Activated naive CD8-positive, alpha-beta T cell (primary cell): ENCODE measurements at regions not wholly inside any gene's neighbourhood (a gene's known extent, or its start where the extent isn't known, plus 50 kb on each side); places are given as distances from the start of the nearest gene placed in this dataset.
"Not testable (repeated sequence)": the region's sequence is repeated elsewhere in the genome, so short reads cannot be mapped to it uniquely, and the experiment has no call there.

Experiments used
- H3K27ac Mint-ChIP-seq: one replicate; pipeline ENCODE4 v1.8.0; 2021; ENCODE audit warnings: mixed read lengths
- H3K27me3 Mint-ChIP-seq: one replicate; pipeline ENCODE4 v1.8.0; 2021; ENCODE audit warnings: mixed read lengths
- H3K36me3 Mint-ChIP-seq: one replicate; pipeline ENCODE4 v1.8.0; 2021; ENCODE audit warnings: mixed read lengths
- H3K4me1 Mint-ChIP-seq: one replicate; pipeline ENCODE4 v1.8.0; 2021; ENCODE audit warnings: low read depth, mixed read lengths
- H3K4me3 Mint-ChIP-seq: one replicate; pipeline ENCODE4 v1.8.0; 2021; ENCODE audit warnings: mild to moderate bottlenecking, mixed read lengths
- H3K9me3 Mint-ChIP-seq: one replicate; pipeline ENCODE4 v1.8.0; 2021; ENCODE audit warnings: low read depth, mixed read lengths

GRCh38 chr21:9836547-9836946 is 684.8 kb upstream of the TPTE start:
- not testable (repeated sequence) for H3K9me3 Mint-ChIP-seq, H3K4me1 Mint-ChIP-seq, H3K36me3 Mint-ChIP-seq, H3K4me3 Mint-ChIP-seq, H3K27ac Mint-ChIP-seq, H3K27me3 Mint-ChIP-seq

GRCh38 chr21:9837001-9837400 is 684.4 kb upstream of the TPTE start:
- H3K27me3 Mint-ChIP-seq, H3K27ac Mint-ChIP-seq, H3K36me3 Mint-ChIP-seq, H3K4me3 Mint-ChIP-seq, H3K4me1 Mint-ChIP-seq: not testable (repeated sequence)
- peaks cover 13% of the 10 kb centered on the region for H3K9me3 Mint-ChIP-seq

GRCh38 chr21:9837526-9837925 is 683.9 kb upstream of the TPTE start:
- H3K4me1 Mint-ChIP-seq, H3K36me3 Mint-ChIP-seq, H3K4me3 Mint-ChIP-seq, H3K27me3 Mint-ChIP-seq, H3K27ac Mint-ChIP-seq: not testable (repeated sequence)
- H3K9me3 Mint-ChIP-seq, result peaks cover 16% of the 10 kb centered on the region

- Mint-ChIP-seq H3K4me3 (no peak overlapping the region), H3K9me3 (peaks cover 22% of the 10 kb centered on the region), H3K36me3 (no peaks in the 10 kb centered on the region), H3K27me3 (no peaks in the 10 kb centered on the region), H3K4me1 (no peaks in the 10 kb centered on the region), H3K27ac (no peak overlapping the region)
These were observed 683.2 kb upstream of the TPTE start for GRCh38 chr21:9837946-9838737.

GRCh38 chr21:9838738-9839642 is 682.4 kb upstream of the TPTE start:
- Mint-ChIP-seq H3K27ac (no peak overlapping the region), H3K9me3 (peaks cover 22% of the 10 kb centered on the region)

GRCh38 chr21:9844106-9844505 is 677.3 kb upstream of the TPTE start:
- H3K9me3 Mint-ChIP-seq, result peaks cover 16% of the 10 kb centered on the region
- not testable (repeated sequence) for H3K27ac Mint-ChIP-seq, H3K36me3 Mint-ChIP-seq, H3K27me3 Mint-ChIP-seq, H3K4me1 Mint-ChIP-seq, H3K4me3 Mint-ChIP-seq

More at GRCh38 chr21:9838738-9839642, 682.4 kb upstream of the TPTE start:
- Mint-ChIP-seq H3K4me3 (no peak overlapping the region), H3K36me3 (no peaks in the 10 kb centered on the region), H3K4me1 (no peaks in the 10 kb centered on the region), H3K27me3 (no peaks in the 10 kb centered on the region)

GRCh38 chr21:9847511-9847910 is 673.9 kb upstream of the TPTE start:
- not testable (repeated sequence) for H3K4me1 Mint-ChIP-seq, H3K27me3 Mint-ChIP-seq, H3K27ac Mint-ChIP-seq, H3K36me3 Mint-ChIP-seq, H3K4me3 Mint-ChIP-seq, H3K9me3 Mint-ChIP-seq

GRCh38 chr21:9851166-9851565 is 670.2 kb upstream of the TPTE start:
- H3K4me3 Mint-ChIP-seq, H3K9me3 Mint-ChIP-seq, H3K4me1 Mint-ChIP-seq, H3K27ac Mint-ChIP-seq, H3K36me3 Mint-ChIP-seq, H3K27me3 Mint-ChIP-seq: not testable (repeated sequence)

- H3K27me3 Mint-ChIP-seq, H3K4me3 Mint-ChIP-seq, H3K36me3 Mint-ChIP-seq, H3K27ac Mint-ChIP-seq, H3K4me1 Mint-ChIP-seq, H3K9me3 Mint-ChIP-seq: not testable (repeated sequence)
These were observed 669.7 kb upstream of the TPTE start for GRCh38 chr21:9851695-9852094.

- H3K36me3 Mint-ChIP-seq, H3K4me3 Mint-ChIP-seq, H3K9me3 Mint-ChIP-seq, H3K27me3 Mint-ChIP-seq, H3K4me1 Mint-ChIP-seq, H3K27ac Mint-ChIP-seq: not testable (repeated sequence)
These were observed 663.8 kb upstream of the TPTE start for GRCh38 chr21:9857563-9857962.

- not testable (repeated sequence) for H3K27ac Mint-ChIP-seq, H3K36me3 Mint-ChIP-seq, H3K4me3 Mint-ChIP-seq, H3K9me3 Mint-ChIP-seq, H3K27me3 Mint-ChIP-seq, H3K4me1 Mint-ChIP-seq
These were observed 661.5 kb upstream of the TPTE start for GRCh38 chr21:9859865-9860264.

GRCh38 chr21:9862456-9862855 is 658.9 kb upstream of the TPTE start:
- H3K36me3 Mint-ChIP-seq, result not testable (repeated sequence)

GRCh38 chr21:9867815-9868214 is 653.6 kb upstream of the TPTE start:
- not testable (repeated sequence) for H3K36me3 Mint-ChIP-seq, H3K4me1 Mint-ChIP-seq, H3K27me3 Mint-ChIP-seq, H3K4me3 Mint-ChIP-seq, H3K27ac Mint-ChIP-seq, H3K9me3 Mint-ChIP-seq

More at GRCh38 chr21:9862456-9862855, 658.9 kb upstream of the TPTE start:
- not testable (repeated sequence) for H3K27me3 Mint-ChIP-seq, H3K4me1 Mint-ChIP-seq, H3K9me3 Mint-ChIP-seq, H3K4me3 Mint-ChIP-seq, H3K27ac Mint-ChIP-seq

GRCh38 chr21:9873096-9873495 is 648.3 kb upstream of the TPTE start:
- not testable (repeated sequence) for H3K4me1 Mint-ChIP-seq, H3K36me3 Mint-ChIP-seq, H3K4me3 Mint-ChIP-seq, H3K9me3 Mint-ChIP-seq, H3K27me3 Mint-ChIP-seq, H3K27ac Mint-ChIP-seq

GRCh38 chr21:9874136-9874535 is 647.2 kb upstream of the TPTE start:
- H3K27me3 Mint-ChIP-seq, H3K4me3 Mint-ChIP-seq, H3K36me3 Mint-ChIP-seq, H3K9me3 Mint-ChIP-seq, H3K4me1 Mint-ChIP-seq, H3K27ac Mint-ChIP-seq: not testable (repeated sequence)

- not testable (repeated sequence) for H3K27me3 Mint-ChIP-seq, H3K4me1 Mint-ChIP-seq
- peaks cover 13% of the 10 kb centered on the region for H3K9me3 Mint-ChIP-seq
These were observed 640.0 kb upstream of the TPTE start for GRCh38 chr21:9881430-9881829.

More at GRCh38 chr21:9881430-9881829, 640.0 kb upstream of the TPTE start:
- not testable (repeated sequence) for H3K4me3 Mint-ChIP-seq, H3K27ac Mint-ChIP-seq, H3K36me3 Mint-ChIP-seq
